H1 (cell line): ENCODE measurements at regions not wholly inside any gene's neighbourhood (a gene's known extent, or its start where the extent isn't known, plus 50 kb on each side); places are given as distances from the start of the nearest gene placed in this dataset.

ENCODE experiments used
- CTCF ChIA-PET: fragments of 300-600 bp; sonication (Branson Sonifier 250); formaldehyde crosslinking; loops from one replicate; lab custom pipeline; 2021; ENCODE audit not compliant: partially characterized antibody; lab: Charles Lee
- POLR2A ChIA-PET: fragments of 300-600 bp; sonication (Branson Sonifier 250); formaldehyde crosslinking; loops from one replicate; lab custom pipeline; 2021; ENCODE audit warnings: inconsistent platforms; ENCODE audit not compliant: partially characterized antibody; lab: Charles Lee
- DNase-seq, 2 experiments: peaks; one replicate each; pipeline versions ENCODE4 v3.0.0 to v3.0.0-alpha.2; 2010 to 2022; ENCODE audit warnings: low spot score in 2 of 2, low read depth in 1 of 2, mixed read lengths in 1 of 2
- FAIRE-seq: peaks from 2 replicates; lab custom pipeline; 2011; peaks lifted over from hg19 to GRCh38; lab: Jason Lieb, UNC
- H2AFZ ChIP-seq: 2 replicates; pipeline ENCODE4 v1.8.1; 2012; ENCODE audit warnings: low read length, inconsistent platforms
- H2AK5ac ChIP-seq: 2 replicates; pipeline ENCODE4 v1.6.1; 2013; ENCODE audit warnings: low read depth, low read length
- H2BK120ac ChIP-seq: replicated peaks from 2 replicates; pipeline ENCODE3; 2013; ENCODE audit warnings: low read depth, low read length, inconsistent platforms
- H2BK12ac ChIP-seq: 2 replicates; pipeline ENCODE4 v1.6.1; 2013; ENCODE audit warnings: low read depth, low read length
- H2BK15ac ChIP-seq: 2 replicates; pipeline ENCODE4 v1.6.1; 2013; ENCODE audit warnings: low read length
- H2BK20ac ChIP-seq: 2 replicates; pipeline ENCODE4 v1.6.1; 2013; ENCODE audit warnings: low read length
- H2BK5ac ChIP-seq: 2 replicates; pipeline ENCODE4 v1.6.1; 2013; ENCODE audit warnings: low read depth, low read length
- H3K14ac ChIP-seq: 2 replicates; pipeline ENCODE4 v1.6.1; 2013; ENCODE audit warnings: inconsistent platforms; ENCODE audit not compliant: insufficient read length
- H3K18ac ChIP-seq: 2 replicates; pipeline ENCODE4 v1.6.1; 2013; ENCODE audit warnings: low read length; ENCODE audit errors: extremely low read depth
- H3K23ac ChIP-seq: 2 replicates; pipeline ENCODE4 v1.6.1; 2013; ENCODE audit warnings: inconsistent platforms; ENCODE audit not compliant: insufficient read length
- H3K23me2 ChIP-seq: 2 replicates; pipeline ENCODE4 v1.6.1; 2013; ENCODE audit warnings: low read depth, low read length
- H3K27ac ChIP-seq: 2 replicates; pipeline ENCODE4 v1.6.1; 2011; ENCODE audit warnings: low read depth, low read length, inconsistent platforms
- H3K27me3 ChIP-seq, 4 experiments: replicated peaks in 1 of 4; 1 replicate in 1 of 4; 2 replicates in 3 of 4; pipeline versions ENCODE4 v1.6.1 to v1.8.1; 2011 to 2013; ENCODE audit warnings: low read length in 3 of 4, mild to moderate bottlenecking in 3 of 4, inconsistent platforms in 2 of 4, mixed read lengths in 2 of 4, moderate library complexity in 1 of 4; ENCODE audit not compliant: control insufficient read depth in 3 of 4, insufficient read depth in 3 of 4; ENCODE audit errors: extremely low read depth in 1 of 4
- H3K36me3 ChIP-seq, 4 experiments: 2 replicates each; pipeline versions ENCODE4 v1.6.1 to v1.8.1; 2011 to 2013; ENCODE audit warnings: mild to moderate bottlenecking in 4 of 4, low read length in 3 of 4, moderate library complexity in 2 of 4, control low read depth in 1 of 4, inconsistent platforms in 1 of 4; ENCODE audit not compliant: insufficient read depth in 4 of 4, control insufficient read depth in 2 of 4
- H3K4ac ChIP-seq: replicated peaks from 2 replicates; pipeline ENCODE3; 2013; ENCODE audit warnings: low read length, low read depth, mixed read lengths, inconsistent platforms; ENCODE audit not compliant: insufficient read length
- H3K4me1 ChIP-seq, 4 experiments: replicated peaks in 1 of 4; 1 replicate in 1 of 4; 2 replicates in 3 of 4; pipeline versions ENCODE4 v1.6.1 to v1.8.1; 2011 to 2013; ENCODE audit warnings: low read length in 3 of 4, inconsistent platforms in 2 of 4, mixed read lengths in 1 of 4; ENCODE audit not compliant: insufficient read depth in 4 of 4, control insufficient read depth in 3 of 4
- H3K4me2 ChIP-seq, 2 experiments: 2 replicates each; pipeline versions ENCODE4 v1.6.1 to v1.8.1; 2011 to 2013; ENCODE audit warnings: low read depth in 2 of 2, low read length in 2 of 2, control low read depth in 1 of 2, inconsistent platforms in 1 of 2, mild to moderate bottlenecking in 1 of 2; ENCODE audit not compliant: insufficient read depth in 1 of 2
- H3K4me3 ChIP-seq, 4 experiments: fragments of 200-600, 300-600 bp in 1 of 4; sonication (generic), shearing (Covaris generic), sonication (Bioruptor Twin) in 1 of 4; 2 replicates each; pipeline versions ENCODE4 v1.5.1 to v1.8.1; 2011 to 2016; ENCODE audit warnings: low read length in 4 of 4, low read depth in 3 of 4, control low read depth in 2 of 4, inconsistent platforms in 2 of 4, mild to moderate bottlenecking in 2 of 4, mixed read lengths in 1 of 4, moderate library complexity in 1 of 4; ENCODE audit not compliant: insufficient read depth in 2 of 4; ENCODE audit errors: extremely low read depth in 1 of 4
- H3K56ac ChIP-seq: replicated peaks from 2 replicates; pipeline ENCODE3; 2013; ENCODE audit warnings: low read depth, mild to moderate bottlenecking, mixed read lengths, low read length, inconsistent platforms; ENCODE audit not compliant: insufficient read length
- H3K79me1 ChIP-seq: 2 replicates; pipeline ENCODE4 v1.6.1; 2013; ENCODE audit warnings: low read depth, low read length, control low read depth
- H3K79me2 ChIP-seq, 2 experiments: 2 replicates each; pipeline versions ENCODE4 v1.6.1 to v1.8.1; 2012 to 2013; ENCODE audit warnings: low read length in 2 of 2, mild to moderate bottlenecking in 2 of 2, inconsistent platforms in 1 of 2; ENCODE audit not compliant: insufficient read depth in 2 of 2, control insufficient read depth in 1 of 2
- H3K9ac ChIP-seq, 4 experiments: replicated peaks in 1 of 4; 1 replicate in 1 of 4; 2 replicates in 3 of 4; pipeline versions ENCODE4 v1.6.1 to v1.8.1; 2011 to 2013; ENCODE audit warnings: low read depth in 3 of 4, low read length in 3 of 4, control low read depth in 2 of 4, mild to moderate bottlenecking in 2 of 4, moderate library complexity in 2 of 4, inconsistent platforms in 1 of 4; ENCODE audit errors: extremely low read depth in 1 of 4
- H3K9me3 ChIP-seq, 2 experiments: 2 replicates each; pipeline versions ENCODE4 v1.6.1 to v1.8.1; 2012 to 2013; ENCODE audit warnings: mild to moderate bottlenecking in 2 of 2, moderate library complexity in 2 of 2, control low read depth in 1 of 2, inconsistent platforms in 1 of 2, low read depth in 1 of 2, low read length in 1 of 2, mixed read lengths in 1 of 2; ENCODE audit not compliant: insufficient read depth in 2 of 2
- H4K20me1 ChIP-seq, 2 experiments: replicated peaks in 1 of 2; 2 replicates each; pipeline versions ENCODE3 to v1.8.1; 2011 to 2013; ENCODE audit warnings: inconsistent platforms in 2 of 2, low read length in 2 of 2, mild to moderate bottlenecking in 1 of 2; ENCODE audit not compliant: insufficient read depth in 2 of 2, control insufficient read depth in 1 of 2
- H4K5ac ChIP-seq: 2 replicates; pipeline ENCODE4 v1.6.1; 2013; ENCODE audit warnings: low read length, low read depth, mixed read lengths, inconsistent platforms; ENCODE audit not compliant: insufficient read length
- H4K8ac ChIP-seq: 2 replicates; pipeline ENCODE4 v1.8.0; 2013; ENCODE audit warnings: mild to moderate bottlenecking, moderate library complexity, low read length, inconsistent platforms; ENCODE audit not compliant: insufficient read depth; ENCODE audit errors: extremely low read depth
- H4K91ac ChIP-seq: replicated peaks from 2 replicates; pipeline ENCODE3; 2013; ENCODE audit warnings: low read length, mixed read lengths, inconsistent platforms; ENCODE audit not compliant: insufficient read length
- BRCA1 ChIP-seq: IDR thresholded peaks from 2 replicates; pipeline ENCODE4 v1.6.1; 2012; ENCODE audit warnings: low read depth, low read length, improper control_type of control experiment
- CHD1 ChIP-seq: IDR thresholded peaks from 2 replicates; pipeline ENCODE4 v1.6.1; 2012; ENCODE audit warnings: low read depth, low read length, improper control_type of control experiment
- CHD2 ChIP-seq: IDR thresholded peaks from 2 replicates; pipeline ENCODE4 v1.6.1; 2012; ENCODE audit warnings: low read length, improper control_type of control experiment
- CTBP2 ChIP-seq: IDR thresholded peaks from 2 replicates; pipeline ENCODE4 v1.7.0; 2011; ENCODE audit warnings: borderline replicate concordance, mild to moderate bottlenecking, moderate library complexity, mixed read lengths, low read length; ENCODE audit not compliant: insufficient read depth, insufficient read length
- E2F6 ChIP-seq: IDR thresholded peaks from 2 replicates; pipeline ENCODE4 v1.6.1; 2012; ENCODE audit warnings: inconsistent platforms
- EP300 ChIP-seq, 2 experiments: IDR thresholded peaks; 1 replicate in 1 of 2; 2 replicates in 1 of 2; pipeline ENCODE4 v1.6.1; 2011 to 2012; ENCODE audit warnings: low read depth in 2 of 2, low read length in 2 of 2, mild to moderate bottlenecking in 2 of 2, borderline replicate concordance in 1 of 2, inconsistent platforms in 1 of 2, moderate library complexity in 1 of 2
- KDM1A ChIP-seq: fragments of 200-600, 300-600 bp; sonication (generic); IDR thresholded peaks from 2 replicates; pipeline ENCODE4 v1.7.1; 2016; ENCODE audit warnings: mild to moderate bottlenecking, low read length, borderline replicate concordance
- PHF8 ChIP-seq: fragments of 200-600 bp; sonication (generic); conservative IDR thresholded peaks from 2 replicates; pipeline ENCODE4 v1.7.1; 2012; ENCODE audit warnings: low read depth, mild to moderate bottlenecking, inconsistent platforms, low read length, moderate library complexity
- RAD21 ChIP-seq, 2 experiments: IDR thresholded peaks in 1 of 2; conservative IDR thresholded peaks in 1 of 2; 2 replicates each; pipeline ENCODE4 v1.6.1; 2011; ENCODE audit warnings: low read depth in 2 of 2, low read length in 2 of 2, improper control_type of control experiment in 1 of 2, inconsistent platforms in 1 of 2, mild to moderate bottlenecking in 1 of 2, moderate library complexity in 1 of 2
- WGBS, 2 experiments: shearing (Covaris generic) in 1 of 2; methylation state at CpG; one replicate each; pipeline versions ENCODE4 v1.1.6 to v1.1.7; 2013 to 2015; ENCODE audit warnings: low lambda C conversion rate in 2 of 2, mixed read lengths in 2 of 2, inconsistent platforms in 1 of 2, low coverage in 1 of 2, missing lambda C conversion rate in 1 of 2; ENCODE audit not compliant: insufficient replicate concordance in 2 of 2, insufficient coverage in 1 of 2, insufficient read length in 1 of 2; ENCODE audit errors: extremely low coverage in 1 of 2, missing lambda C conversion rate in 1 of 2; 5-methylcytosine and 5-hydroxymethylcytosine counted together

GRCh38 chr3:181974198-181974597, 262.5 kb downstream of the SOX2 start:
- H3K4me3 ChIP-seq: no peak overlapping the region
- H3K23ac ChIP-seq: no peak overlapping the region
- no peak overlapping the region for H2BK15ac ChIP-seq
- ChIA-PET POLR2A (no interaction called here), CTCF (no interaction called here)
- no peak overlapping the region for H3K4ac ChIP-seq
- H3K4me2 ChIP-seq: no peak overlapping the region
- TF ChIP-seq BRCA1: no peak
- no peak for TF ChIP-seq KDM1A
- no peak for TF ChIP-seq EP300 (IDR thresholded peaks at IDR 0.05; ENCODE audit: borderline replicate concordance in 1 of 2, low read depth in 2 of 2, low read length in 2 of 2)
- no peak for TF ChIP-seq CHD1
- TF ChIP-seq CHD2: no peak
- TF ChIP-seq PHF8: no peak
- no peak for TF ChIP-seq E2F6
- TF ChIP-seq RAD21 (IDR thresholded peaks at IDR 0.05 in 1 of 2, conservative IDR thresholded peaks at IDR 0.05 in 1 of 2; ENCODE audit: low read depth in 2 of 2, low read length in 2 of 2): no peak
- TF ChIP-seq CTBP2: no peak
- TF ChIP-seq, all 59 proteins: peak for 0
- no peak for DNase-seq
- H3K4me1 ChIP-seq: no peaks in the 10 kb centered on the region
- no peaks in the 10 kb centered on the region for H3K79me2 ChIP-seq
- no peak overlapping the region for H4K5ac ChIP-seq
- no peak overlapping the region for H2BK5ac ChIP-seq
- no peak overlapping the region for H2BK12ac ChIP-seq
- no peak overlapping the region for H3K9ac ChIP-seq
- no peak overlapping the region for H2BK20ac ChIP-seq
- H3K9me3 ChIP-seq: no peaks in the 10 kb centered on the region
- H3K14ac ChIP-seq: no peak overlapping the region
- no peaks in the 10 kb centered on the region for H3K79me1 ChIP-seq
- H2AFZ ChIP-seq: peak overlapping the region; percentile 68; the same call in 1 of the 2 replicates
- no peak overlapping the region for H3K56ac ChIP-seq
- no peak overlapping the region for H4K8ac ChIP-seq
- no peaks in the 10 kb centered on the region for H3K23me2 ChIP-seq
- H4K91ac ChIP-seq: peak overlapping the region; percentile 25
- FAIRE-seq: no peak
- no peaks in the 10 kb centered on the region for H3K27me3 ChIP-seq
- no peaks in the 10 kb centered on the region for H4K20me1 ChIP-seq
- H3K18ac ChIP-seq: no peak overlapping the region
- H3K36me3 ChIP-seq: no peaks in the 10 kb centered on the region
- no peak overlapping the region for H2BK120ac ChIP-seq
- WGBS, 2 experiments: 95 to 100% methylated on average over 1 to 2 of the region's 2 CpGs
- H2AK5ac ChIP-seq: no peak overlapping the region
- no peak overlapping the region for H3K27ac ChIP-seq
